GM12878 (cell line): ENCODE measurements at regions not wholly inside any gene's neighbourhood (a gene's known extent, or its start where the extent isn't known, plus 50 kb on each side); places are given as distances from the start of the nearest gene placed in this dataset.

Experiments used
- ATAC-seq: fragments of 200-7000 bp; cut with Tn5 transposase; 3 replicates; pipeline ENCODE4 v1.9.1; 2020; ENCODE audit warnings: mild to moderate bottlenecking, moderate library complexity
- BruUV-seq: library from RNA; stranded (reverse); fragments of 400-500 nt; replicated peaks from 2 replicates; lab custom pipeline; 2021; lab: Mats Ljungman, UMichigan
- CTCF ChIA-PET: fragments of 300-600 bp; sonication (Branson Sonifier 250); formaldehyde crosslinking; extraction: SDS; loops from one replicate; lab custom pipeline; 2021; ENCODE audit warnings: inconsistent platforms; lab: Yijun Ruan, JAX
- POLR2A ChIA-PET: fragments of 350-600 bp; formaldehyde crosslinking; extraction: SDS; loops from one replicate; lab custom pipeline; 2021; ENCODE audit warnings: inconsistent platforms; lab: Charles Lee
- RAD21 ChIA-PET: fragments of 300-600 bp; sonication (Branson Sonifier 250); formaldehyde crosslinking; loops from one replicate; lab custom pipeline; 2023; ENCODE audit warnings: antibody characterized with exemption; ENCODE audit not compliant: unreplicated experiment; lab: Charles Lee
- SMC1A ChIA-PET: fragments of 300-600 bp; sonication (Branson Sonifier 250); formaldehyde crosslinking; loops from one replicate; lab custom pipeline; 2023; ENCODE audit not compliant: unreplicated experiment, uncharacterized antibody; lab: Charles Lee
- DNase-seq: peaks from one replicate; pipeline ENCODE4 v3.0.0-alpha.2; 2011; ENCODE audit warnings: low read depth, low spot score
- FAIRE-seq: peaks from 3 replicates; lab custom pipeline; 2011; peaks lifted over from hg19 to GRCh38; lab: Jason Lieb, UNC
- H2AFZ ChIP-seq: 2 replicates; pipeline ENCODE4 v1.6.0; 2011; ENCODE audit warnings: low read depth, low read length, control low read depth; ENCODE audit not compliant: control insufficient read depth
- H3K27ac ChIP-seq: 2 replicates; pipeline ENCODE4 v1.5.1; 2011; ENCODE audit warnings: control low read depth; ENCODE audit not compliant: control insufficient read depth, insufficient read depth
- H3K27me3 ChIP-seq, 2 experiments: replicated peaks in 1 of 2; 2 replicates each; pipeline versions ENCODE4 v1.6.0 to v1.6.1; 2011; ENCODE audit warnings: low read length in 1 of 2; ENCODE audit not compliant: control insufficient read depth in 2 of 2, insufficient read depth in 2 of 2
- H3K36me3 ChIP-seq, 2 experiments: 2 replicates each; pipeline ENCODE4 v1.5.1; 2011; ENCODE audit warnings: low read length in 1 of 2; ENCODE audit not compliant: control insufficient read depth in 2 of 2, insufficient read depth in 2 of 2
- H3K4me1 ChIP-seq: 2 replicates; pipeline ENCODE4 v1.6.1; 2011; ENCODE audit warnings: mild to moderate bottlenecking, low read length, moderate library complexity, mixed read lengths; ENCODE audit not compliant: control insufficient read depth, insufficient read depth
- H3K4me2 ChIP-seq: 2 replicates; pipeline ENCODE4 v1.6.0; 2011; ENCODE audit warnings: control low read depth; ENCODE audit not compliant: control insufficient read depth, insufficient read depth
- H3K4me3 ChIP-seq: fragments of 200-600 bp; sonication (generic); 2 replicates; pipeline ENCODE4 v1.5.1; 2016
- H3K79me2 ChIP-seq: 2 replicates; pipeline ENCODE4 v1.6.0; 2011; ENCODE audit warnings: low read length; ENCODE audit not compliant: control insufficient read depth, insufficient read depth
- H3K9ac ChIP-seq: 2 replicates; pipeline ENCODE4 v1.8.0; 2011; ENCODE audit warnings: low read length, control low read depth, mixed read lengths; ENCODE audit not compliant: control insufficient read depth, insufficient read depth
- H3K9me3 ChIP-seq: replicated peaks from 3 replicates; pipeline ENCODE4 v1.5.1; 2011; ENCODE audit warnings: mild to moderate bottlenecking, low read length; ENCODE audit not compliant: control insufficient read depth, insufficient read depth
- H4K20me1 ChIP-seq: 2 replicates; pipeline ENCODE4 v1.6.0; 2011; ENCODE audit not compliant: control insufficient read depth, insufficient read depth
- HDAC2 ChIP-seq: fragments of 200-600 bp; sonication (generic); IDR thresholded peaks from 2 replicates; pipeline ENCODE4 v1.6.1; 2017
- MYC ChIP-seq: IDR thresholded peaks from 2 replicates; pipeline ENCODE4 v1.6.1; 2011; ENCODE audit warnings: mild to moderate bottlenecking, low read length, moderate library complexity, inconsistent platforms; ENCODE audit not compliant: insufficient read depth, insufficient replicate concordance, insufficient read length, severe bottlenecking
- RAD21 ChIP-seq: IDR thresholded peaks from 2 replicates; pipeline ENCODE4 v1.6.1; 2011; ENCODE audit warnings: mild to moderate bottlenecking, low read depth, low read length, moderate library complexity; ENCODE audit not compliant: insufficient read depth
- SIN3A ChIP-seq: IDR thresholded peaks from 2 replicates; pipeline ENCODE4 v1.6.1; 2012; ENCODE audit warnings: low read depth, low read length, improper control_type of control experiment
- SIX5 ChIP-seq: IDR thresholded peaks from 2 replicates; pipeline ENCODE4 v1.6.1; 2011; ENCODE audit warnings: mild to moderate bottlenecking, low read depth, low read length, moderate library complexity; ENCODE audit not compliant: severe bottlenecking
- SMAD5 ChIP-seq: IDR thresholded peaks from 2 replicates; pipeline ENCODE4 v1.6.1; 2016; ENCODE audit warnings: antibody characterized with exemption, low read depth
- SMC3 ChIP-seq: IDR thresholded peaks from 2 replicates; pipeline ENCODE4 v1.6.1; 2011; ENCODE audit warnings: low read length, improper control_type of control experiment, borderline replicate concordance
- SUPT20H ChIP-seq: IDR thresholded peaks from 2 replicates; pipeline ENCODE4 v1.6.1; 2011; ENCODE audit warnings: low read depth, mild to moderate bottlenecking, low read length, moderate library complexity, borderline replicate concordance; ENCODE audit not compliant: control insufficient read depth
- USF1 ChIP-seq: IDR thresholded peaks from 2 replicates; pipeline ENCODE4 v1.6.1; 2011; ENCODE audit warnings: borderline replicate concordance, low read depth, mild to moderate bottlenecking, moderate library complexity, mixed read lengths, low read length; ENCODE audit not compliant: insufficient read depth; ENCODE audit errors: extremely low read length
- ZNF384 ChIP-seq: IDR thresholded peaks from 2 replicates; pipeline ENCODE4 v1.6.1; 2012; ENCODE audit warnings: low read depth, mild to moderate bottlenecking, low read length, improper control_type of control experiment, borderline replicate concordance
- WGBS: methylation state at CpG from one replicate; pipeline ENCODE4 v1.1.6; 2016; ENCODE audit warnings: low lambda C conversion rate; ENCODE audit not compliant: insufficient replicate concordance, insufficient coverage; ENCODE audit errors: missing lambda C conversion rate; 5-methylcytosine and 5-hydroxymethylcytosine counted together
- in situ Hi-C: fragments of 300-500 bp; cut with MboI; formaldehyde crosslinking; loops from 9 replicates; pipeline ENCODE4 v1.14.3; 2018; ENCODE audit warnings: mixed read lengths
- intact Hi-C: fragments of 100-400 bp; cut with micrococcal nuclease; formaldehyde crosslinking; loops from one replicate; pipeline ENCODE4 v1.14.2; 2022; ENCODE audit not compliant: unreplicated experiment
- TF ChIP-seq, protein P1 (sequence below): fragments of 450-650 bp; IDR thresholded peaks from 2 replicates; pipeline ENCODE4 v1.6.1; 2017; ENCODE audit warnings: low read depth, mild to moderate bottlenecking, moderate library complexity
- TF ChIP-seq, protein P2 (sequence below): fragments of 450-650 bp; IDR thresholded peaks from 2 replicates; pipeline ENCODE4 v1.6.1; 2016; ENCODE audit warnings: mild to moderate bottlenecking

DNA sequence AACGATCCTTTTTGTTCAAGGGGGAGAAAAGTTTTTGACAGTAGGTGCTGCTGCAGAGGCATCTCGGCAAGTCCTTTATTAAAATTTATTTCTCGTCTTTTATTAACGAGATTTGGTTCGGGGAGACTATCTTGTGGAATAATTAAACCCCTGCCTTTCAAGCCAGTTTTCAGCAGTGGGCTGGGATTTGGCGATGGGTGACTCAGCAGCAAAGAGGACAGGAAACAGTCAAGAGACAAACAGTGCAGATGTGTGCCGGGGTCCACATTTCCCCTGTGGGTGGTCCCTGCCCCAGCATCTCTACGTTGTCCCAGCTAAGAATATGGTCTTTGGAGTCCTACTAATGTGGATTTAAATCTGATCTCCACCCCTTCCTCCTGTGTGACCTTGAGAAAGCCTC is 282.8 kb downstream of the CDH26 start (continued):
- TF ChIP-seq, protein P1, sequence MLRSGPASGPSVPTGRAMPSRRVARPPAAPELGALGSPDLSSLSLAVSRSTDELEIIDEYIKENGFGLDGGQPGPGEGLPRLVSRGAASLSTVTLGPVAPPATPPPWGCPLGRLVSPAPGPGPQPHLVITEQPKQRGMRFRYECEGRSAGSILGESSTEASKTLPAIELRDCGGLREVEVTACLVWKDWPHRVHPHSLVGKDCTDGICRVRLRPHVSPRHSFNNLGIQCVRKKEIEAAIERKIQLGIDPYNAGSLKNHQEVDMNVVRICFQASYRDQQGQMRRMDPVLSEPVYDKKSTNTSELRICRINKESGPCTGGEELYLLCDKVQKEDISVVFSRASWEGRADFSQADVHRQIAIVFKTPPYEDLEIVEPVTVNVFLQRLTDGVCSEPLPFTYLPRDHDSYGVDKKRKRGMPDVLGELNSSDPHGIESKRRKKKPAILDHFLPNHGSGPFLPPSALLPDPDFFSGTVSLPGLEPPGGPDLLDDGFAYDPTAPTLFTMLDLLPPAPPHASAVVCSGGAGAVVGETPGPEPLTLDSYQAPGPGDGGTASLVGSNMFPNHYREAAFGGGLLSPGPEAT, result no peak
- TF ChIP-seq ZNF384 (no peak), SIN3A (no peak), SMAD5 (no peak), SMC3 (no peak)
- TF ChIP-seq, all 136 proteins: peak for 0

- H3K27me3 ChIP-seq, result no peaks in the 10 kb centered on the region
- ChIA-PET RAD21 (no interaction called here), POLR2A (no interaction called here), CTCF (interaction anchor here (1.7 kb wide), 1 partner anchor 19 kb away, joined by 5 read pairs; no protein-coding TSS in a partner anchor), SMC1A (no interaction called here)
- DNase-seq (no peak), FAIRE-seq (no peak), ATAC-seq (no peak)
- intact Hi-C loops, result no loop called here
- H3K9me3 ChIP-seq, result no peaks in the 10 kb centered on the region
- no peaks in the 10 kb centered on the region; a peak in 1 of 4 replicates for H3K36me3 ChIP-seq
- no peaks in the 10 kb centered on the region for H4K20me1 ChIP-seq
- H2AFZ ChIP-seq, result no peak overlapping the region
- no peaks in the 10 kb centered on the region for H3K79me2 ChIP-seq
- H3K9ac ChIP-seq, result no peak overlapping the region
- no peak overlapping the region for H3K4me3 ChIP-seq
- WGBS, result 40% methylated on average over 4 of the region's 4 CpGs
- H3K4me2 ChIP-seq, result no peak overlapping the region
- in situ Hi-C loops, result no loop called here
- H3K27ac ChIP-seq, result no peak overlapping the region
- no TSS peak for BruUV-seq
- H3K4me1 ChIP-seq, result no peaks in the 10 kb centered on the region
- TF ChIP-seq USF1 (no peak), RAD21 (no peak), SIN3A (no peak), MYC (no peak), SMAD5 (no peak), SUPT20H (no peak), SIX5 (no peak), HDAC2 (no peak)
- TF ChIP-seq, protein P2, sequence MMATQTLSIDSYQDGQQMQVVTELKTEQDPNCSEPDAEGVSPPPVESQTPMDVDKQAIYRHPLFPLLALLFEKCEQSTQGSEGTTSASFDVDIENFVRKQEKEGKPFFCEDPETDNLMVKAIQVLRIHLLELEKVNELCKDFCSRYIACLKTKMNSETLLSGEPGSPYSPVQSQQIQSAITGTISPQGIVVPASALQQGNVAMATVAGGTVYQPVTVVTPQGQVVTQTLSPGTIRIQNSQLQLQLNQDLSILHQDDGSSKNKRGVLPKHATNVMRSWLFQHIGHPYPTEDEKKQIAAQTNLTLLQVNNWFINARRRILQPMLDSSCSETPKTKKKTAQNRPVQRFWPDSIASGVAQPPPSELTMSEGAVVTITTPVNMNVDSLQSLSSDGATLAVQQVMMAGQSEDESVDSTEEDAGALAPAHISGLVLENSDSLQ, result no peak
These were observed 284.7 kb downstream of the CDH26 start for GRCh38 chr20:60242836-60243505.
